NCI-H345 treated with DMSO at 0.1 percent for 48 hours (cell line): ENCODE measurements at regions not wholly inside any gene's neighbourhood (a gene's known extent, or its start where the extent isn't known, plus 50 kb on each side); places are given as distances from the start of the nearest gene placed in this dataset.

Experiments
- DNase-seq: peaks from one replicate; lab custom pipeline; 2025; ENCODE audit not compliant: unreplicated experiment; lab: John Stamatoyannopoulos, UW

DNA sequence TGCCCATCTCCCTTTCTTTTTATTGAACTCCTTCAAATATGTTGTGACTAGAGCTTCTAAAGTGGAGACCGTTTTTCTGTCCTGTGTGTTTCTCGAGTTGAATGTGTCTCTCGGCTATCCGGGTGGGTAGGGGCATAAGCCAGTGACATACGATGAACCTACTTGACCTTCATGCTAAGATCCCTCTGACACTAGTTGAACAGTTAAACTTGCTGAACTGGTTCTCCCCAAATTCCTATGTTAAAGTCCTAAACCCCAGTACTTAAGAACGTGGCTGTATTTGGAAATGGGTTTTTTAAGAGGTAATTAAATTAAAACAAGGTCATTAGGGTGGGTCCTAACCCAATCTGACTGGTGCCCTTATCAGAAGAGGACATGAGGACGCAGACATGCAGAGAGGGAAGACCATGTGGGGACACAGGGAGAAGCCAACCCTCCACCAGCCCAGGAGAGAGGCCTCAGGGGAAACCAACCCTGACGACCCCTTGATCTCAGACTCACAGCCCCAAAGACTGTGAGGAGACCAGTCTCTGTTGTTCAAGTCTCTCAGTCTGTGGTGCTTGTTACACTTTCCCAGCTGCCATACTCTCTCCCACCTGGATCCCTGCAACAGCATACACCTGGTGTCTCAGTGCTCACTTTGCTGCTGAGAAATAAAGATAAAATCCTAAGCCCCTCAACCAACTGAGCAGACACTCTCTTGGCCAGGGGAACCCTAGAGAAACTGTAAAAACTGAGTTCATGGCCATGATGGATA is 208.4 kb downstream of the MYLK4 start:
- DNase-seq = no peak

DNA sequence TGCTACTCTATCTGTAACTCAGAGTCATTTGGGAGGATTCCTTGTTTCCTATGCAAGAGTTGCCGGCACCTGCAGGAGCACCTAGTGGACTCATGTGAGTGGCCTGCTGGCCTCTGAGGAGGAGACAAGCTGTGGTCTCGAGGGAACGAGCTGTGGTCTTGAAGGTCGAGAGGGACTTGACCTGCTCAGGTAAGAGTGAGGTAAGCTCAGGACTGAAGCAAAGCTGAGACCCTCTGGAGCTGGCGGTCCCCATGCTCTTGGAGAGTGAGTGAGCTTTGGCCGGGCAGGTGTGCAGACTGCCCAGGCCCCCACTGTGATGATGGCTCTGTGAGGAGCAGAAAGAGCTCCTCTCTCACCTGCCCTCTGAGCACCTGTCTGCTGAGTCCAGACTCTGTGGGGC is 214.3 kb downstream of the MYLK4 start:
- no peak for DNase-seq

GRCh38 chr6:2535506-2535905 is 215.2 kb downstream of the MYLK4 start:
- no peak for DNase-seq

DNA sequence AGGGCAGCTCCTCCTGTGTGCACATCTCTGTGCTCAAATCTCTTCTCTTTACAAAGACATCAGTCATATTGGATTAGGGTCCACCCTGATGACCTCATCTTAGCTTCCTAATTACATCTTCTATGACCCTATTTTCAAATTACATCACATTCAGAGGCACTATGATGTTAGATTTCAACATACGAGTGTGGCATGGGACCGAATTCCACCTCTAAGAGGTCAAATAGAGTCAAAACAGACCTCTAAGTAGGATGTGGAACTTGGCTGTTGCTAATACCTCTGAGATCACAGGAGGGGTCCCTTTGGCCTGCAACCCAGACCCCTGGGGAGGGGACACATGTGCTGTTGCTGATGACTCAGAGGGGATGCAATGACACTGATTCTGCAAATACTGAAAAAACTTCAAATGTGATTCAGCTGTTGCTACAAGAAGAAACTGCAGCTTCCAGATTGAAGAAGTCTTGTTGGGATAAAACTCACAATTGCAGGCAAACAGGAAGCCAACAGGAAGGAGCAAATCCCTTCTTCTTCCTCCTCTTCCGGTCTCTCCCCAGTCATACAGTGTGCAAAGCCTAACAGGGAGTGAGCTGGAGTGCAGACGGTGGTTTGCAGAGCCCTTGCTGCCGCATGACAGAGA is 216.2 kb downstream of the MYLK4 start:
- no peak for DNase-seq

DNA sequence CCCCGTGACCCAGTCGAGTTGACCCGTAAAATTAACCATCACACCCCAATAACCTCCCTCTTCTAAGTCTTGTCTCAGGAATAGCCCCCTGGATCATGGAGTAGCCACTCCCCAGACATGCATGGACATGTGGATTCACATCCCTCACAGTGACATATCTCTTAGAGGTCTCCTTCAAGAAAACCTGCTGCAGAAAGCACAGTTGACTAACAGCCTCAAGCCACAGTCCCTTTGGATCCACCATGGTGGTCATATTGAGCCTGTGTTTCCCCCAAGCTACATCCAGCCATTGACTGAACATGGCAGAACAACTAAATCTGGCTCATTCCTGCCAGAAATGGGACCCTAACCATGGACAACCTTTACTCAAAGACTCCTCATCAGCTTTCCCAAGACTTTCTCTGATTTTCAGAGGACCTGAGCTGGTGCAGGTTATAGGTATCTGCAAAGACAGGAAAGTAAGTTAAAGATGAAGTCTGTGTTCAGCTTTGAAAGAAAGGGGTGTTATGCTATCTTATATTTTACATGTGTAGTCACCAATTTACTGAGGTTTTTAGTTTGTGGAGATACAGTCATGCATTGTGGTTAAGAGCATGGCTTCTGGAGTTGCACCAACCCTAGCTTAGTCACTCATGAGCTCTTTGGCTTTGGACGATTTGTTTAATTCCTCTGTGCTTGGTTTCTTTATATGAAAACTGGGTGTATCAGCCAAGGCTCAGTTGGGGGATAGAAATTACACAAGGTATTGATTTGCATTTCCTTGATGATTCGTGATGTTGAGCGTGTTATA is 219.1 kb downstream of the MYLK4 start:
- no peak for DNase-seq

DNA sequence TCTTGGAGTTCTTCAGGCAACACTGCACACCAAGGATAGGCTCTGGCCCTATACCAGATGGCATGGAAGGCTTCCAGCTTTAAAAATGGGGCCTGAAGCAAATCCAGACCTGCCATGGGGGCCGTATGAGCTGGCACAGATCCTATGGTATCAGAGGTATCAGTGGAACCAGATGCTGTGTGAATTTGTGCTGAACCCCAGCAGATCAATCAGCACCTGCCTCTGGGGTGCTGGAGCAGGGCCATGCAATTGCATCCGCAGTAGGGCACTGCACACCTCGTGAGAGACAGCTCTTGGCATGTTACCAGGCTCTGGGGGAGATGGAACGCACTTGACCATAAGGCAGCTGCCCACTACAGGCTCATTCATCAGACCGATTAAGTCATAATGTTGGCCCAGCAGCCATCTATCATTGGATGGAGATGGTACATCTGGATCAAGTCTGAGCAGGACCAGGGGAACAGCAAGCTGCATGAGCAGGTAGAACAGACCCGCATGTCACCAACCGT is 221.5 kb downstream of the MYLK4 start:
- DNase-seq = peak; percentile 14

DNA sequence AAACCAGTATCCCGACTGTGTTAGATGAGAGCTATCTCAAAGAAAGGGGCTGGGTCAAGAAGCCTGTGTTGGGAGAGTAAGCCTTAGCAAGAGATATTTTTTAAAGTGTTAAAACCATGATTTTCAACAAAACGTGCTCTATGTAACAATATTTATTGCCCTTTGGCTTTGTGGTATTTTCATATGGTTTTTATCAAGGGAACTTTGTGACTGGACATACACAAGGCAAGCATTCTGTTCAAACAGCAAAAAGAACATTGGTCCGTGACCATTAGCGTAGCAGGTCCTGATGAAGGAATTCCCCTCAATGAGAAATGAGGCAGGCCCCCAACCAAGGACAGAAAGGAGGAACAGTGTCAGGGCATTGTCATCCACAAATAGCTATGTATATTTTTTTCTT is 222.6 kb downstream of the MYLK4 start:
- no peak for DNase-seq

DNA sequence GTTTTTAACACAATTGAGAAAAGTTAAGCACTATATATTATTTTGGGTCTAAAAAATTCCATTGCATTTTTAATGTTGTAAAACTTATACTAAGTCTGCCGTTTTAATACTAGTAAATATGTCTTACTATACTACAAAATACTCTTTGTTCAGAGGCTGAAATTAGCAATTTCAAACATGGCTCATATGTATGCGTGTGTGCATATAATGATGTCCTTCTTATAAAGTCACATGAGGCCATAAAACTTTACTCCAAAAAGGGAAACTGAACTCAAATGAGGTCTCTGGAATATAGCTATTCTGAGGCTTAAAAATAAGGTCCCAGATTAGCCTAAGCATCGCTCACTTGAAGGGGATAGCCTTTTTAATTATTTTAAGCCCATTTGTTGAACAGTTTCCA is 224.0 kb downstream of the MYLK4 start:
- DNase-seq = no peak

DNA sequence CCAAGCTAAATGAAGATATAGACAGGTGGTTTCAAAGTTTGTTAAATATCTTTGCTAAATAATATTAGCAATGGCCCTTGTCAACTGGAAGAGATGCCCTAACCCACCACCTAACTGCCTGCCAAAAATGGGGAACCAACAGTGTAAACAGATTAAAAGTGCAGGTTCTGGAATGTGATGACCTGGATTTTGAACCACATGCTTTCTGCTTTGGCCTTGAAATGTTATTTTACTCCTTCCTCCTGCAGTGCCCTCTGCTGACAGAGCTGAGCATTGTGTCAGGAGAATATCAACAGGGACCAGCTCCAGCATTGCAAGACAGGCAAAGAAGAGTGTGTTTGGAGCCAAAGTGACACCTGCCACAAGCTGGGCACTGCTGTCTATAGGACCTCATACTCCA is 226.6 kb downstream of the MYLK4 start:
- no peak for DNase-seq

GRCh38 chr6:2523061-2523460 is 227.7 kb downstream of the MYLK4 start:
- no peak for DNase-seq

DNA sequence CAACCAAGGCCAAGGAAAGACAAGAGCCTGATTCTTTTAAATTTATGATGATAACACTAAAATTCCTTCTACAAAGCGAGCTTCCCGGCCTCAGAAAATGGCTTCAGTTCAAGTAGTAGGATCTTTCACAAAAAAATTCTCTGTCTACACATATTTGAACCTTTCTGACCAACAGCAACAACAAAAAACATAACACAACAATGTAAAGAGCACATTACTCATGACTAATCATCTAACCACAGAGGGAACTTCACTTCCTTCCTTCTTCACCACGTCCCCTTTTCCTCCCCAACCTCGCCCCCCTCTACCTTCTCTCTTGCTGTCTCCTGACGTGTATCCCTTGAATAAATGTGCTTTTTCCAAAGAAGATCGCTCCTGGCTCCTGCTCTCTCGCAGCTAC is 228.2 kb downstream of the MYLK4 start:
- no peak for DNase-seq

DNA sequence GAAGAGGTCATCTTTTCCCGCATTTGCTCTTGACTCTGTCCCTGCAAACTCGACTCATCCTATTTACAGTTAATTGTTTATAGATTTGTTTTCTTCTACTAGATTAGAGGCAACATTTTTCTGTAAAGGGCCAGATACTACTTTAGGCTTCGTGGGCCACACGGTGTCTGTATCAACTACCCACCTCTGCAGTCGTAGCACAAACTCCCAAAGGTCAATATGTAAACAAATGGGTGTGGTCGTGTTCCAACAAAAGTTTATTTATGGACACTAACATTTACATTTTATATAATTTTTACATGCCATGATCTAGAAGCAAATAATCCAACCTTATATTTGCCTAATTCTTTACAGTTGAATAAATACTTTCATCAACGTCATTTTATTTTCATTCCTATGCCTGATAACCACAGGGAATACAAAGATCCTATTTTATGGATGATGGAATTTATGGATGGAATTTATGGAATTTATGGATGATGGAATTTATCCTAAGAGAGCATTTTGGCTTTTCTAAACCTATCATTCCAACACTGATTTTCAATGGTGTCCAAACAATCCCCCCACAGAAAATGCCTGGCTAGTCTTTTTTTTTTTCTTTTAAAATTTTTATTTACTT is 232.8 kb downstream of the MYLK4 start:
- DNase-seq = no peak

DNA sequence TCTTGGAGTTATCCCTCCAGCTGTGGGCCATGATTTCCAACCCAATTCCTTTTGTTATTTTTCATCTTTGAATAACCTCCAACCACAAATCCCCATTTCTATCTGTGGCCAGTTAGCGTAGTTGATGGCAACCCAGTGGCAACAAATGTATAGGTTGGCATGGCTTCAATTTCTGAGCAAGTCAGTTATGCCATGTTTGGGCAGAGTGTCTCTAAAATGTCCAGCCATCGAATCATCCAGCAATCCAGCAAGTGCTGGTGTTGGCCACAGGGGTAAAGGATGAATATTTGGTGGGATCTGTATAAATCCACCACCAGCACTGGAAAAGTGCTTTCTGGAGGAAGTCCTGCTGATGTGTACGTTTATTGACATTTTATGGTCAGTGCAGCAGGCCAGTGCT is 233.3 kb downstream of the MYLK4 start:
- no peak for DNase-seq

DNA sequence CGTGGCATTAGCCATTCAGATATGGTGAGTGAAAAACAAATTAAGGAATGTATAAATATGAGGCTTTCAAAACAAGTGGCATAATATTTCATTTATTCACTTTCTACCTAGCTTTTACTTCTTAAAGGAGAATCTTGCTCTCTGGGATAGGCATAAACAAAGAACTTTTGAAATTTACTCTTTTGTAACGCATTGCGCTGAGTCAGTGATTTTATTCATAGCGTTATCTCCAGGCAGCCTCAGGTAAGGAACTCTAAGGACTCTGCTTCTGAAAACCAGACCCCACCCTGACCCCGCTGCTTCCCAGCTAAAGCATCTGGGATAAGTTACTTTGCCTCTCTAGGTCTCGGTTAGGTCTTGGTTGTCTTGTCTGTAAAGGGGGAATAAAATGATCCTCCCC is 234.7 kb downstream of the MYLK4 start:
- DNase-seq = no peak

DNA sequence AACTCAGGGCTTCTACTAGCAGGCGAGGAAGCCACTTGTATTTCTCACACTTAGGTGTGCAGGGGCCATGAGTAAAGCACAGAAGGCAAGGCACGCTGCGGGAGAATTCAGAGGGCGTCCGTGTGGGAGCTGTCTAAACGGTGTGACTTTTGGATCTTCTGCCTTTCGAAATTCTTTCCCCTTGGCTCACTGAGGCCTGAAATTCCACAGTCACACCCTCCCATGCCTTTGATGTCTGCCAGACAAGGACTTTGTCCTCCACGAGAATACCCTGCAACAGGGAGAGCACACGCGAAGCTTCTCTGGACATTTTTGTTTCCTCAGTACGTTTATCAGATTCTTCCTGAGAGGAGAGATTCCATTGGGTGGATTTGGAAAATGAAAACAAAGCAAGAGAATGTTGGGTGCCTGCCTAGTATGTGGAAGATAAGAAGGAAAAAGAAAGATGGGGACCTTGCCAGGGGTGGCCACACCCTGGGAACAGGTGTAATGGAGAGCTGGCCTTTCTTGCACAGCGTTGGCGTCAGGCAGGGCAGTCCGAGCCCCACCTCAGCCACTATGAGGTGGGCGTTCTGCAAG is 235.7 kb downstream of the MYLK4 start:
- DNase-seq = no peak

GRCh38 chr6:2512802-2513201 is 237.9 kb downstream of the MYLK4 start:
- DNase-seq = no peak

- no peak for DNase-seq
These were observed 240.4 kb downstream of the MYLK4 start for GRCh38 chr6:2510316-2510715.

DNA sequence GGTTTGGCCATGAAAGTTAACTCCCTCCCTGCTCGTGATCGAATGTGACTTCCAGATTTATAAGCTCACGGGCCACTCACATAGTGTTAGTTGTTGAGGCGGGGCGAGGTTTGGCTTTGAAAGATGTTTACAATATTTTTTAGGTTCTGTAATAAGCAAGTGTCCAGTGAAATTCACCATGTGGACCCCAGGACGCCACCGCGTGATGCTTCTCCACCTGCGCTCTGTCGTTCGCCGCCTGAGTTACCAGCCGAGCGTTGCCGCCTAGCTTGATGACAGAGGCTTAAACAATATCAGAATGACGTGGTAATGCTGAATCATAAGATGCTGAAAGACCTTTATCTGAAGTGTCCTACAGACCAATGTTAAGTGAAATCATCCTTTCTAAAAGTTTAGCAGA is 241.0 kb downstream of the MYLK4 start:
- DNase-seq = no peak

- DNase-seq = no peak
These were observed 242.7 kb downstream of the MYLK4 start for GRCh38 chr6:2508071-2508470.

- DNase-seq = no peak
These were observed 243.1 kb downstream of the MYLK4 start for GRCh38 chr6:2507521-2508037.

- DNase-seq = no peak
These were observed 243.7 kb downstream of the MYLK4 start for GRCh38 chr6:2507016-2507415.
